NB4 (cell line): ENCODE measurements at regions not wholly inside any gene's neighbourhood (a gene's known extent, or its start where the extent isn't known, plus 50 kb on each side); places are given as distances from the start of the nearest gene placed in this dataset.

Experiments used
- DNase-seq: peaks from one replicate; pipeline ENCODE4 v3.0.0; 2010; ENCODE audit warnings: low read depth
- H3K4me3 ChIP-seq: one replicate; pipeline ENCODE4 v1.5.1; 2011; ENCODE audit warnings: mild to moderate bottlenecking, low read depth, low read length, moderate library complexity
- CTCF ChIP-seq: IDR thresholded peaks from one replicate; pipeline ENCODE4 v1.5.1; 2012; ENCODE audit warnings: low read depth, low read length
- MAX ChIP-seq: IDR thresholded peaks from 2 replicates; pipeline ENCODE4 v1.6.1; 2011; ENCODE audit warnings: low read depth, low read length
- MYC ChIP-seq: IDR thresholded peaks from 2 replicates; pipeline ENCODE4 v1.6.1; 2011; ENCODE audit warnings: low read depth, low read length
- POLR2A ChIP-seq: IDR thresholded peaks from 2 replicates; pipeline ENCODE4 v1.6.1; 2011; ENCODE audit warnings: mild to moderate bottlenecking; ENCODE audit not compliant: insufficient read length; ENCODE audit errors: extremely low read depth

GRCh38 chr3:61443886-61444285 lies 117.5 kb upstream of the PTPRG start:
- no peak for TF ChIP-seq MYC
- no peak for TF ChIP-seq CTCF
- no peak for TF ChIP-seq POLR2A
- H3K4me3 ChIP-seq = no peak overlapping the region
- no peak for DNase-seq

GRCh38 chr3:61444782-61445181 lies 116.6 kb upstream of the PTPRG start:
- no peak for DNase-seq
- H3K4me3 ChIP-seq = no peak overlapping the region
- no peak for TF ChIP-seq CTCF
- TF ChIP-seq MAX = no peak
- no peak for TF ChIP-seq MYC
- TF ChIP-seq POLR2A = no peak

- TF ChIP-seq MAX = no peak
- no peak for TF ChIP-seq CTCF
- TF ChIP-seq MYC = no peak
- TF ChIP-seq POLR2A = no peak
- DNase-seq = no peak
- H3K4me3 ChIP-seq = no peak overlapping the region
Observed at GRCh38 chr3:61445924-61446323, 115.4 kb upstream of the PTPRG start.

- no peak for TF ChIP-seq CTCF
- TF ChIP-seq POLR2A = no peak
- no peak for TF ChIP-seq MYC
- TF ChIP-seq MAX = no peak
- DNase-seq = no peak
- no peak overlapping the region for H3K4me3 ChIP-seq
Observed at GRCh38 chr3:61446341-61446740, 115.0 kb upstream of the PTPRG start.

GRCh38 chr3:61448378-61448777 lies 113.0 kb upstream of the PTPRG start:
- no peak for TF ChIP-seq CTCF
- no peak for TF ChIP-seq MAX
- no peak for TF ChIP-seq POLR2A
- no peak for TF ChIP-seq MYC
- DNase-seq = no peak
- no peak overlapping the region for H3K4me3 ChIP-seq
